GM23338 (cell line): ENCODE measurements at regions not wholly inside any gene's neighbourhood (a gene's known extent, or its start where the extent isn't known, plus 50 kb on each side); places are given as distances from the start of the nearest gene placed in this dataset.

Experiments used
- ATAC-seq: fragments of 200-7000 bp; cut with Tn5 transposase; 3 replicates; pipeline ENCODE4 v1.9.1; 2020
- DNase-seq: peaks from one replicate; pipeline ENCODE4 v3.0.0-alpha.2; 2015; ENCODE audit warnings: low spot score
- H2AFZ ChIP-seq: fragments of 200-600 bp; sonication (generic); 2 replicates; pipeline ENCODE4 v1.8.0; 2016; ENCODE audit warnings: antibody characterized with exemption, mild to moderate bottlenecking, moderate library complexity
- H3F3A ChIP-seq: fragments of 200-600 bp; sonication (generic); replicated peaks from 2 replicates; pipeline ENCODE4 v1.8.0; 2017; ENCODE audit warnings: antibody characterized with exemption, mixed run types, low read depth
- H3K27ac ChIP-seq: fragments of 200-600 bp; sonication (generic); 2 replicates; pipeline ENCODE4 v1.6.1; 2016; ENCODE audit warnings: low read depth
- H3K27me3 ChIP-seq: fragments of 200-600 bp; sonication (generic); 2 replicates; pipeline ENCODE4 v1.8.0; 2016; ENCODE audit warnings: mild to moderate bottlenecking, mixed run types, moderate library complexity; ENCODE audit not compliant: insufficient read depth
- H3K36me3 ChIP-seq: fragments of 200-600 bp; sonication (generic); 2 replicates; pipeline ENCODE4 v1.8.0; 2016; ENCODE audit warnings: mild to moderate bottlenecking; ENCODE audit not compliant: insufficient read depth
- H3K4me1 ChIP-seq: fragments of 200-600 bp; sonication (generic); 2 replicates; pipeline ENCODE4 v1.8.0; 2016; ENCODE audit warnings: mild to moderate bottlenecking, moderate library complexity; ENCODE audit not compliant: insufficient read depth
- H3K4me2 ChIP-seq: fragments of 200-600 bp; sonication (generic); 2 replicates; pipeline ENCODE4 v1.7.1; 2017; ENCODE audit warnings: mixed run types
- H3K4me3 ChIP-seq: fragments of 200-600 bp; sonication (generic); 2 replicates; pipeline ENCODE4 v1.6.1; 2016; ENCODE audit warnings: mixed run types
- H3K79me2 ChIP-seq: fragments of 200-600 bp; sonication (generic); replicated peaks from 2 replicates; pipeline ENCODE4 v1.8.0; 2017; ENCODE audit warnings: mild to moderate bottlenecking; ENCODE audit not compliant: insufficient read depth
- H3K9me2 ChIP-seq: fragments of 200-600 bp; sonication (generic); 2 replicates; pipeline ENCODE4 v1.8.0; 2017; ENCODE audit not compliant: insufficient read depth
- H4K20me1 ChIP-seq: fragments of 200-600 bp; sonication (generic); replicated peaks from 2 replicates; pipeline ENCODE4 v1.8.0; 2017; ENCODE audit warnings: mild to moderate bottlenecking; ENCODE audit not compliant: insufficient read depth
- H3K27ac Mint-ChIP-seq: 2 replicates; pipeline ENCODE4 v1.8.0; 2020; ENCODE audit warnings: inconsistent platforms, mild to moderate bottlenecking, moderate library complexity, mixed read lengths
- H3K27me3 Mint-ChIP-seq: 3 replicates; pipeline ENCODE4 v1.8.0; 2022; ENCODE audit warnings: low read depth, mild to moderate bottlenecking, moderate library complexity, mixed read lengths, inconsistent platforms; ENCODE audit not compliant: insufficient read depth, poor library complexity
- H3K36me3 Mint-ChIP-seq: 3 replicates; pipeline ENCODE4 v1.8.0; 2021; ENCODE audit warnings: low read depth, mild to moderate bottlenecking, inconsistent platforms, moderate library complexity, mixed read lengths
- H3K4me1 Mint-ChIP-seq: 3 replicates; pipeline ENCODE4 v1.8.0; 2020; ENCODE audit warnings: mild to moderate bottlenecking, inconsistent platforms, mixed read lengths
- H3K4me3 Mint-ChIP-seq: 3 replicates; pipeline ENCODE4 v1.8.0; 2021; ENCODE audit warnings: moderate library complexity, mild to moderate bottlenecking, inconsistent platforms, mixed read lengths
- H3K9me3 Mint-ChIP-seq: 3 replicates; pipeline ENCODE4 v1.8.0; 2020; ENCODE audit warnings: moderate library complexity, mild to moderate bottlenecking, inconsistent platforms, mixed read lengths
- CREB1 ChIP-seq: fragments of 250-450 bp; sonication (Bioruptor Pico); IDR thresholded peaks from 2 replicates; pipeline ENCODE4 v1.5.0; 2020; ENCODE audit warnings: low read depth, mild to moderate bottlenecking, moderate library complexity
- CTCF ChIP-seq, 2 experiments: fragments of 200-600 bp in 1 of 2; sonication (generic) in 1 of 2; conservative IDR thresholded peaks; 2 replicates each; pipeline versions ENCODE4 v1.5.1 to v1.6.1; 2016 to 2017; ENCODE audit warnings: antibody characterized with exemption in 2 of 2, low read depth in 2 of 2, mild to moderate bottlenecking in 2 of 2, moderate library complexity in 1 of 2
- ETS1 ChIP-seq: IDR thresholded peaks from 2 replicates; pipeline ENCODE4 v1.6.1; 2016; ENCODE audit warnings: antibody characterized with exemption
- EZH2 ChIP-seq: fragments of 200-600 bp; sonication (generic); IDR thresholded peaks from one replicate; pipeline ENCODE4 v1.8.0; 2017; ENCODE audit warnings: antibody characterized with exemption, mild to moderate bottlenecking, low read depth; ENCODE audit not compliant: unreplicated experiment
- EZH2phosphoT487 ChIP-seq: fragments of 200-600 bp; sonication (generic); IDR thresholded peaks from one replicate; pipeline ENCODE4 v1.8.1; 2018; ENCODE audit warnings: antibody characterized with exemption; ENCODE audit not compliant: unreplicated experiment
- JUNB ChIP-seq: IDR thresholded peaks from one replicate; pipeline ENCODE4 v1.6.1; 2016; ENCODE audit warnings: antibody characterized with exemption; ENCODE audit not compliant: unreplicated experiment
- NANOG ChIP-seq: IDR thresholded peaks from 2 replicates; pipeline ENCODE4 v1.6.1; 2016; ENCODE audit warnings: antibody characterized with exemption, borderline replicate concordance
- POLR2AphosphoS5 ChIP-seq: IDR thresholded peaks from 2 replicates; pipeline ENCODE4 v1.6.1; 2016; ENCODE audit warnings: antibody characterized with exemption, low read depth
- REST ChIP-seq: IDR thresholded peaks from one replicate; pipeline ENCODE4 v1.6.1; 2018; ENCODE audit warnings: antibody characterized with exemption; ENCODE audit not compliant: unreplicated experiment
- STAT1 ChIP-seq: IDR thresholded peaks from one replicate; pipeline ENCODE4 v1.6.1; 2016; ENCODE audit warnings: antibody characterized with exemption; ENCODE audit not compliant: unreplicated experiment
- ZNF114 ChIP-seq: fragments of 250-450 bp; sonication (Bioruptor Pico); IDR thresholded peaks from 2 replicates; pipeline ENCODE4 v1.5.0; 2020; ENCODE audit warnings: mild to moderate bottlenecking, moderate library complexity
- ZNF331 ChIP-seq: fragments of 250-450 bp; sonication (Bioruptor Pico); IDR thresholded peaks from 2 replicates; pipeline ENCODE4 v1.5.0; 2020; ENCODE audit warnings: low read depth, mild to moderate bottlenecking, moderate library complexity
- ZNF462 ChIP-seq: fragments of 250-450 bp; sonication (Bioruptor Pico); IDR thresholded peaks from 2 replicates; pipeline ENCODE4 v1.5.0; 2020; ENCODE audit warnings: mild to moderate bottlenecking, moderate library complexity

GRCh38 chr5:143624465-143624864 is 187.5 kb upstream of the HMHB1 start (continued):
- TF ChIP-seq CREB1, result no peak
- no peak for TF ChIP-seq EZH2phosphoT487
- TF ChIP-seq REST, result no peak
- TF ChIP-seq CTCF (conservative IDR thresholded peaks at IDR 0.05; ENCODE audit: low read depth in 2 of 2), result no peak
- no peak for TF ChIP-seq NANOG
- no peak for TF ChIP-seq POLR2AphosphoS5

GRCh38 chr5:143619040-143619439 is 192.9 kb upstream of the HMHB1 start:
- Mint-ChIP-seq H3K27me3 (peaks cover 6% of the 10 kb centered on the region), H3K9me3 (peaks cover 4% of the 10 kb centered on the region; the same call in 1 of the 3 replicates), H3K36me3 (no peaks in the 10 kb centered on the region), H3K4me3 (no peak overlapping the region), H3K27ac (no peak overlapping the region), H3K4me1 (no peaks in the 10 kb centered on the region)
- Histone ChIP-seq H3K79me2 (no peaks in the 10 kb centered on the region), H3K27me3 (no peaks in the 10 kb centered on the region), H3K27ac (no peak overlapping the region), H3K9me2 (0 out of 2 replicates have a peak, but pooled peaks cover 3% of the 10 kb centered on the region), H3K4me1 (no peaks in the 10 kb centered on the region), H2AFZ (no peak overlapping the region), H3K4me3 (no peak overlapping the region), H3K36me3 (no peaks in the 10 kb centered on the region), H4K20me1 (no peaks in the 10 kb centered on the region), H3K4me2 (no peak overlapping the region), H3F3A (no peaks in the 10 kb centered on the region)
- DNase-seq (no peak), ATAC-seq (no peak)
- no peak for TF ChIP-seq EZH2
- TF ChIP-seq STAT1, result no peak
- no peak for TF ChIP-seq NANOG
- no peak for TF ChIP-seq EZH2phosphoT487
- TF ChIP-seq ETS1, result no peak
- no peak for TF ChIP-seq ZNF114 (CRISPR knock-in tag)
- TF ChIP-seq ZNF331 (CRISPR knock-in tag), result no peak
- TF ChIP-seq CREB1, result no peak
- no peak for TF ChIP-seq ZNF462
- TF ChIP-seq POLR2AphosphoS5, result no peak
- no peak for TF ChIP-seq JUNB
